Stimulated activated memory B cell treated with anti-CD40 and anti-IgM and Interleukin-4, amounts not matched to agents 10 μg/mL and 1 μg/mL and 100 μg/mL, for 72 hours (primary cell): ENCODE measurements at regions not wholly inside any gene's neighbourhood (a gene's known extent, or its start where the extent isn't known, plus 50 kb on each side); places are given as distances from the start of the nearest gene placed in this dataset.
"Not testable (repeated sequence)": the region's sequence is repeated elsewhere in the genome, so short reads cannot be mapped to it uniquely, and the experiment has no call there.

ENCODE experiments used
- ATAC-seq: fragments of 150-1000 bp; cut with Tn5 transposase; 2 replicates; pipeline ENCODE4 v1.10.0; 2021
- H3K27ac Mint-ChIP-seq: one replicate; pipeline ENCODE4 v1.8.0; 2022; ENCODE audit warnings: mild to moderate bottlenecking, mixed read lengths
- H3K27me3 Mint-ChIP-seq: one replicate; pipeline ENCODE4 v1.8.0; 2022; ENCODE audit warnings: mixed read lengths
- H3K36me3 Mint-ChIP-seq: one replicate; pipeline ENCODE4 v1.8.0; 2022; ENCODE audit warnings: mixed read lengths
- H3K4me1 Mint-ChIP-seq: one replicate; pipeline ENCODE4 v1.8.0; 2022; ENCODE audit warnings: mixed read lengths
- H3K4me3 Mint-ChIP-seq: one replicate; pipeline ENCODE4 v1.8.0; 2022; ENCODE audit warnings: mild to moderate bottlenecking, moderate library complexity, mixed read lengths
- H3K9me3 Mint-ChIP-seq: one replicate; pipeline ENCODE4 v1.8.0; 2022; ENCODE audit warnings: mixed read lengths

DNA sequence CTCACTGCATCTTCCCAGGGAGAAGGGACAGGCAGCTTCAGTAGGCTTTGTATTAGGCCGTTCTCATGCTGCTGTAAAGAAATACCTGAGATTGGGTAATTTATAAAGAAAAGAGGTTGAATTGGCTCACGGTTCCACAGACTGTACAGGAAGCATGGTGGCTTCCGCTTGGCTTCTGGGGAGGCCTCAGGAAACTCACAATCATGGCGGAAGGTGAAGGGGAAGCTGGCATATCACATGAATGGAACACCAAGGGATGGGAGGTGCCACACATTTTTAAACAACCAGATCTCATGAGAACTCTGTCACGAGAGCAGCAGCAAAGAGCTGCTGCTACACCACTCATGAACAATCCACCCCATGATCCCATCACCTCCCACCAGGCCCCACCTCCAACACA is 182.2 kb upstream of the SFSWAP start:
- H3K4me1 Mint-ChIP-seq: no peaks in the 10 kb centered on the region
- no peaks in the 10 kb centered on the region for H3K36me3 Mint-ChIP-seq
- ATAC-seq: no peak
- no peak overlapping the region for H3K27ac Mint-ChIP-seq
- no peaks in the 10 kb centered on the region for H3K9me3 Mint-ChIP-seq
- H3K4me3 Mint-ChIP-seq: no peak overlapping the region
- H3K27me3 Mint-ChIP-seq: peaks cover 23% of the 10 kb centered on the region

DNA sequence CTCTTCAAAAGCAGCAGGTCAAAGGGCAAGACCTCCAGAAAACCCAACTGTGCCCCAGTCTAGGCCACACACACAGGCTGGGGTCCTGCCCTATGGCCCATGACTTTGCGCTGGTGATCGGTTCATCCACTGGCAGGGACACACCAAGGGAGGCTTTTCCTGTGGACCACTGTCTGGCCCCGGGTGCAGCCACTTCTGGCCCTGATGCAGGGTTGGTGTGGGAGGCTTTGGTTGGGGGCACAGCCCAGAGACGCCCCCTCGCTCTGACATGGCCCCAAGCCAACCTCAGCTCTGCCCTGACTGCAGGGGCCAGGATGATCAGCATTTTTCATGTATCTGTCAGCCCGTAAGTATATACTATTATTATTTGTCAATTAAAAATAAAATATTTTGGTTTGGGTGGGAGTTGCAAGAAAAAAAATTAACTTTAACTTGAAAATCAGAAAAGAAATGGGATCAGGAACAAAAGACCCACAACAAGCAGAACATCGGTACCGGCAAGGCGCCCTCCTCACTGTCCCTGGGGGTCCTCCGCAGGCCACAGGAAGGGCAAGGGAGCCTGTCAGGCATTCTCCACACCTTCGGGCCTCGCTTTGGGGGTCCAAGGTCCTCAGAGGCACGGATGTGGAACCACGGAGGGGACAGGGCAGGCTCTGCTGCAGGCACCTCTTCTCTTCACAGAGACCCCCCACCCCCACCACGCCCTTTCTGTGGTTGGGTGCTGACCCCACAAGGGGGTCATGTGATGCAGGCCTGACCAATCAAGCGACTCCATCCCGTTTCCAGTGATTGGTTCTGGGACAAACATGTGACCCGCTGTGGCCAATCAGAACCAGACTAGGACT is 181.5 kb upstream of the SFSWAP start:
- H3K9me3 Mint-ChIP-seq: no peaks in the 10 kb centered on the region
- no peaks in the 10 kb centered on the region for H3K36me3 Mint-ChIP-seq
- H3K27me3 Mint-ChIP-seq: peaks cover 30% of the 10 kb centered on the region
- H3K4me3 Mint-ChIP-seq: no peak overlapping the region
- ATAC-seq: no peak
- no peaks in the 10 kb centered on the region for H3K4me1 Mint-ChIP-seq
- no peak overlapping the region for H3K27ac Mint-ChIP-seq

DNA sequence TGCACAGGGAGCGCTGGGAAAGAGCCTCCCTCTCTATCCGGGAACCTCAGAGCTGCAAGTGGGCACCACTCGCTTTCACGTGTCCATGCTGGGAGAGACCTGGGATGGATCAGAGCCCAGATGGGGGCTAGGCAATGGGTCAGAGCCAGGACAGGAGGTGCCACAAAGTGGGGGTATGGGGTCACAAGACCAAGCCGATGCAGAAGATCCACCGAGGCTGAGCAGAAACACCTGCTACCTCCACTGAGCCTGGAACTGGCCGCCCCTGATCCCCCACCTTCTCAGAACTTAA is 180.9 kb upstream of the SFSWAP start:
- Mint-ChIP-seq H3K9me3 (no peaks in the 10 kb centered on the region), H3K4me3 (no peak overlapping the region), H3K27me3 (peaks cover 36% of the 10 kb centered on the region), H3K36me3 (no peaks in the 10 kb centered on the region), H3K4me1 (no peaks in the 10 kb centered on the region), H3K27ac (no peak overlapping the region)
- no peak for ATAC-seq

DNA sequence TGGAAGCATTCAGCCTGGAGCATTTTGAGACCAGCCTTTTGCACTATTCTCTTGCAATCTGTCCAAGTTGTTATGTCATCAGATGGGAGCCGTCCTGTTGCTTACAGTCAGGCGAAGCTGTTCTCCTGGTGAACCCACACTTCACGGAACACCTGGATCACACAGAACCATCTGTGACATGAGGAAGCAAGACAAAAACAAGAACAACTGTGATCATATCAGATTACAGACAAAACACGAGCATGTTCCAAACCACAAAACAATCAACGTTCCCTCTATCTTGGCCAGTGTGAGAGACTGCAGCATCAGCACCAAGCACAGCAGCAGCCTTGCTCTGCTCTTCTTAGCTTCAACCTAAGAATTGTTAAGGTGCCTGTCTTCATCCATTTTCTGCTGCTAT is 180.5 kb upstream of the SFSWAP start:
- Mint-ChIP-seq H3K27ac (no peak overlapping the region), H3K4me3 (no peak overlapping the region), H3K4me1 (no peaks in the 10 kb centered on the region), H3K27me3 (peaks cover 40% of the 10 kb centered on the region), H3K9me3 (no peaks in the 10 kb centered on the region), H3K36me3 (no peaks in the 10 kb centered on the region)
- ATAC-seq: no peak

DNA sequence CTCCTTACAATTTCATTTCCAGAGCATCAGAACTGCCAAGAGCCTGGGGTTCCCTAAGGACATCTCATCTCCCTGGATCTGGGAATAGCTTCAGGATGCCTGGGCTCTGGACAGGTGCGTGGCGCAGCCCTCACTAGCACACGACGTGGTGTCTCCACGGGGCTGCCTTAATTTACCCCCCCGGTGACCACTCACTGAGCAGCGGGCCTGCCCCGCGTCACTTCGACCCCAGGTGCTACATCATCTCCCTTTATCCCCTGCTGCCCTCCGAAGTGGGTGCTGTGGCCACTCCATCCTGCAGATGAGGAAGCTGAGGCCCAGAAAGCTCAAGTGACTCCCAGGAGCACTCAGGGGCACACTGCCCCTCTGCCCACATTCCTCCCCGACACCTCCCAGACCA is 177.8 kb upstream of the SFSWAP start:
- Mint-ChIP-seq H3K27ac (no peak overlapping the region), H3K36me3 (no peaks in the 10 kb centered on the region), H3K27me3 (peaks cover 47% of the 10 kb centered on the region), H3K9me3 (no peaks in the 10 kb centered on the region), H3K4me1 (no peaks in the 10 kb centered on the region), H3K4me3 (no peak overlapping the region)
- ATAC-seq: no peak

DNA sequence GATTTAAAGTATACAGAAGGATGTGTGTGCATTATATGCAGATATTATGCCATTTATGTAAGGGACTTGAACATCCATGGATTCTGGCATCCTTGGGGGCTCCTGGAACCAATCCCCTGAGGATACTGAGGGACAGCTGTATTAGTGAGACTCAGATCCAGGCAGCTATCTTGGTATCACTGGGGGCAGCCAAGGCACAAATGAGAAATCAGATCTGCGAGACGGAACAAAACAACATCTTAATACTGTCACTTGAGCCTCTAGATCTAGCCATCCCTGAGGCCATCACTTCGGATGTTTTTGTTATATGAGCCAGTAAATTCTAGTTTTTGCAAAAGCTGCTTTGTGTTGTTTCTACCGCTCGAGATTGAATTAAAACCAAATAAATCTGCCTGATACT is 175.1 kb upstream of the SFSWAP start:
- H3K27me3 Mint-ChIP-seq: peaks cover 47% of the 10 kb centered on the region
- no peaks in the 10 kb centered on the region for H3K36me3 Mint-ChIP-seq
- no peak overlapping the region for H3K27ac Mint-ChIP-seq
- no peaks in the 10 kb centered on the region for H3K4me1 Mint-ChIP-seq
- no peak overlapping the region for H3K4me3 Mint-ChIP-seq
- ATAC-seq: no peak
- no peaks in the 10 kb centered on the region for H3K9me3 Mint-ChIP-seq

DNA sequence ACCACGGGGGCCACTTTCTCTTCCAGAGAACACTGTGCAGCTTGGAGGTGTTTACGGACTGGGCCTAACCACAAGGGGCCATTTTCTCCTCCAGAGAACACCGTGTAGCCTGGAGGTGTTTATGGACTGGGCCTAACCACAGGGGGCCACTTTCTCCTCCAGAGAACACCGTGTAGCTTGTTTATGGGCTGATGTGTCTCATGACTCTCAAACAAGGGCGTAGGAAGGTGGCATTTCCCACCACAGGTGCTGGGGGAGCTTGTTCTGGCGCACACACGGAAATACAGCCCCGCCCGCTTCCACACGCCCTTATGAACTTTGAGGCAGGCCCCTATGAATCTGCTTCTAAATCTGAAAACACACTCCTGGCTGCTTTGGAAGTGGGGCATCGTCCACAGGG is 174.6 kb upstream of the SFSWAP start:
- ATAC-seq: no peak
- H3K36me3 Mint-ChIP-seq: no peaks in the 10 kb centered on the region
- H3K4me1 Mint-ChIP-seq: no peaks in the 10 kb centered on the region
- H3K4me3 Mint-ChIP-seq: no peak overlapping the region
- peaks cover 47% of the 10 kb centered on the region for H3K27me3 Mint-ChIP-seq
- H3K27ac Mint-ChIP-seq: no peak overlapping the region
- no peaks in the 10 kb centered on the region for H3K9me3 Mint-ChIP-seq

DNA sequence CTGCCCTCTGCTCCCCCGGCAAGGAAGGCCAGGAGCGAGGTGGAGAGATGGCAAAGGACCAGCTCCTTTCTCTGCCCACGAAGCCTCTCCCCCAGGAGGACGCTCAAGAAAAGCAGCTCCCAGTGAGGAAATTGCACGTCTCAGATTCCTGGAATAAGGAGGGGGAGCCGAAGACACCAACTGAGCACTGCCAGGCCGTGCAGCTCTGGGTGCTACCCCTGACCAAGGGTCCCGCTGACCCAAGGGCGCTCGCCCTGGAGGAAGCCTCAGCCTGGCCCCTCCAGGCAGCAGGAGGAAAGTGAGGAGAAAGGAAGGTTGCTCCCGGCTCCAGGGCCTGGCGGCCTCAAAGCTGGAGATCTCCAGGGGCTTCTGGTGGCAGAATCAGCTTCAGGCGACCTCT is 174.1 kb upstream of the SFSWAP start:
- Mint-ChIP-seq H3K9me3 (no peaks in the 10 kb centered on the region), H3K27me3 (peaks cover 43% of the 10 kb centered on the region), H3K36me3 (no peaks in the 10 kb centered on the region), H3K4me3 (no peak overlapping the region), H3K27ac (no peak overlapping the region), H3K4me1 (no peaks in the 10 kb centered on the region)
- ATAC-seq: no peak

DNA sequence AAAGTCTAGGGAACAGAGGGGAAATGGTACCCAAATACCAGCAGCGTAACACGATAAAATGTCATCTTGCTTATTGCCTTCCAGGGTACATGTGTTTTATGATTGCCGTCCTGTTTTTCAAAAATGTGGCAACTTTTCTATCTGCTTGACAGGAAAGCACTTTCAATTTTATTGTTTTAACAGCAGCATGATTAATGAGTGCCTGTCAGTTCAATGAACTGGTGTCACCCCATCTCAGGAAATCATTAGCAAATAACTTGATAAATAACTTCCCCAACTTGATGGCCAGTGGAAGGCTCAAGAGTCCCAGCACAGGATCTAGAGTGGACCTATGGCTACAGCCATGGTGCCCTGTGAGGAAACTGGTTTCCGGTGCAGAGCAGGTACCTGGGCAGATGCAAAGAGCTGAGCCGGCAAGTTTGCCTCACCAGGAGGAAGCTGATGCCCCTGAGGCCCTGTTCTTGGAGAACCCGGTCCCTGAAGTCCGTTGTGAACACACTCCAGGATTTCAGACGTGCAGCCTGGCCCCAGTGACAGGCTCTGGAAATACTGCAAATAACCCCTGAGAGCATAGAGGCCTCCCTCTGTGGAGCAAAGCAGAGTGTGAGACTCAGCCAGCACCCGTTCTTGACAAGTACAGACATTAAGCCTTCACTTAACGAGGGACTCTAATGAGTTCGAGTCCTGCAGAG is 173.5 kb upstream of the SFSWAP start:
- no peak for ATAC-seq
- Mint-ChIP-seq H3K4me1 (no peaks in the 10 kb centered on the region), H3K27me3 (peaks cover 37% of the 10 kb centered on the region), H3K27ac (no peak overlapping the region), H3K4me3 (no peak overlapping the region), H3K9me3 (no peaks in the 10 kb centered on the region), H3K36me3 (no peaks in the 10 kb centered on the region)

DNA sequence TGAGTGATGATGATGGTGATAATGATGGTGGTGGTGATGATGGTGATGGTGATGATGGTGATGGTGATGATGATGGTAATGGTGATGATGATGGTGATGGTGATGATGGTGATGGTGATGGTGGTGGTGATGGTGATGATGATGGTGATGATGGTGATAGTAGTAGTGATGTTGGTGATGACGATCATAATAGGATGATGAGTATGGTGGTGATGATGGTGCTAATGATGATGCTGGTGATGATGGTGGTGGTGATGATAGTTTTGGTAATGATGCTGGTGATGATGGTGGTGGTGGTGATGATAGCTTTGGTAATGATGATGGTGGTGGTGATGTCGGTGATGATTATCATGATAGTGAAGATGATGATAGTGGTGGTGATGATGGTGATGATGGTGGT is 171.5 kb upstream of the SFSWAP start:
- no peaks in the 10 kb centered on the region for H3K9me3 Mint-ChIP-seq
- no peak overlapping the region for H3K4me3 Mint-ChIP-seq
- peaks cover 17% of the 10 kb centered on the region for H3K27me3 Mint-ChIP-seq
- H3K36me3 Mint-ChIP-seq: no peaks in the 10 kb centered on the region
- ATAC-seq: no peak
- no peaks in the 10 kb centered on the region for H3K4me1 Mint-ChIP-seq
- no peak overlapping the region for H3K27ac Mint-ChIP-seq

DNA sequence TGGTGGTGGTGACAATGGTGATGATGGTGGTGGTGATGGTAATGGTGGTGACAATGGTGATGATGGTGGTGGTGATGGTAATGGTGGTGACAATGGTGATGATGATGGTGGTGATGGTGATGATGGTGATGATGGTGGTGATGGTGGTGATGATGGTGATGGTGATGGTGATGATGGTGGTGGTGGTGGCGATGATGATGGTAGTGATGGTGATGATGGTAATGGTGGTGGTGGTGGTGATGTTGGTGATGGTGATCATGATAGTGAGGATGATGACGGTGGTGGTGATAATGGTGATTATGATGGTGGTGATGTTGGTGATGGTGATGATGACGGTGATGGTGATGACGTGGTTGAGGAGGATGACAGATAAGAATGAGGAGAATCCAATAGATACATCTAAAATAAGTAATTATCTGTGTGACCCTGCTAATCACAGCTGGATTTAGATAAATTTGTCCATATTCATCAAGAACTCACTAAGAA is 170.7 kb upstream of the SFSWAP start:
- no peaks in the 10 kb centered on the region for H3K4me1 Mint-ChIP-seq
- H3K36me3 Mint-ChIP-seq: no peaks in the 10 kb centered on the region
- no peak overlapping the region for H3K27ac Mint-ChIP-seq
- no peak overlapping the region for H3K4me3 Mint-ChIP-seq
- no peaks in the 10 kb centered on the region for H3K9me3 Mint-ChIP-seq
- no peak for ATAC-seq
- peaks cover 9% of the 10 kb centered on the region for H3K27me3 Mint-ChIP-seq

DNA sequence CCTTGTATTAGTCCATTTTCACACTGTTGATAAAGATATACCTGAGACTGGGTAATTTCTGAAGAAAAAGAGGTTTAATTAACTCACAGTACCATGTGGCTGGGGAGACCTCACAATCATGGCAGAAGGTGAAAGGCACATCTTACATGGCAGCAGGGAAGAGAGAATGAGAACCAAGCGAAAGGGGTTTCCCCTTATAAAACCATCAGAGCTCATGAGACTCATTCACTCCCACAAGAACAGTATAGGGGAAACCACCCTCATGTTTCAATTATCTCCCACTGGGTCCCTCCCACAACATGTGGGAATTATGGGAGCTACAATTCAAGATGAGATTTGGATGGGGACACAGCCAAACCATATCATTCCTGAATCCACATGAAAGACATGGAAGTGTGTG is 169.4 kb upstream of the SFSWAP start:
- not testable (repeated sequence) for H3K9me3 Mint-ChIP-seq, H3K27me3 Mint-ChIP-seq, H3K4me3 Mint-ChIP-seq, H3K36me3 Mint-ChIP-seq, ATAC-seq, H3K27ac Mint-ChIP-seq, H3K4me1 Mint-ChIP-seq

DNA sequence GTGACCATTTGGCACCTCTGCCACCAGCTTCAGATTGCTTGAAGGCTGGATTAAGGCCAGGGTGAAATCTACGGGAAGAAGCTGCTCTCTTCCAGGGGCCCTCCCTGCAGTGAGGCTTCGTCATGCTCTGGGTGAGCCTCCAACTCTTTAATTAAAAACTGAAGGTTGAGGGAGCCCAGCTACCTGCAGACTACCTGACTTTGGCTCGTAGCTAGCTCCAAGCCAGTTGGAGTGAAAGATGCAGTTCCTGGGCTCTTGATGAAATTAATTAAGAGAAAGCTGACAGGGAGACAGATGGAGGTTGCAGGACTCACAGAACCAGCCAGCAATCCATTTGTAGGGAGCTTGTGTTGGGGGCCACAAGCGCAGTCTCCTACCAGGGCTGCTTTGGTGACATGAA is 168.5 kb upstream of the SFSWAP start:
- H3K27me3 Mint-ChIP-seq: peaks cover 11% of the 10 kb centered on the region
- no peaks in the 10 kb centered on the region for H3K9me3 Mint-ChIP-seq
- H3K4me1 Mint-ChIP-seq: no peaks in the 10 kb centered on the region
- no peak overlapping the region for H3K27ac Mint-ChIP-seq
- H3K36me3 Mint-ChIP-seq: no peaks in the 10 kb centered on the region
- ATAC-seq: no peak
- no peak overlapping the region for H3K4me3 Mint-ChIP-seq

DNA sequence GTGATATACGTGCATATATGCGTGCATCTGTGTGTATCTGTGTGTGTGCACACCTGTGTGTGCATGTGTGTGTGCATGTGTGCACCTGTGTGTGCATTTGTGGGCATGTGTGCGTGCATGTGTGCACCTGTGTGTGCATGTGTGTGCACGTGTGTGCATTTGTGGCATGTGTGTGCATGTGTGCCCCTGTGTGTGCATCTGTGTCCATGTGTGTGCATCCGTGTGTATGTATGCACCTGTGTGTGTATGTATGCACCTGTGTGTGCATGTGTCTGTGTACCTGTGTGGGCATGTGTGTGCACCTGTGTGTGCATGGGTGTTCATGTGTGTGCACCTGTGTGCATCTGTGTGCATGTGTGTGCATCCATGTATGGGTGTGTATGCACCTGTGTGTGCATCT is 167.8 kb upstream of the SFSWAP start:
- Mint-ChIP-seq H3K36me3 (no peaks in the 10 kb centered on the region), H3K4me1 (no peaks in the 10 kb centered on the region), H3K9me3 (no peaks in the 10 kb centered on the region), H3K4me3 (no peak overlapping the region), H3K27me3 (peaks cover 18% of the 10 kb centered on the region), H3K27ac (no peak overlapping the region)
- peak; percentile 12 for ATAC-seq

DNA sequence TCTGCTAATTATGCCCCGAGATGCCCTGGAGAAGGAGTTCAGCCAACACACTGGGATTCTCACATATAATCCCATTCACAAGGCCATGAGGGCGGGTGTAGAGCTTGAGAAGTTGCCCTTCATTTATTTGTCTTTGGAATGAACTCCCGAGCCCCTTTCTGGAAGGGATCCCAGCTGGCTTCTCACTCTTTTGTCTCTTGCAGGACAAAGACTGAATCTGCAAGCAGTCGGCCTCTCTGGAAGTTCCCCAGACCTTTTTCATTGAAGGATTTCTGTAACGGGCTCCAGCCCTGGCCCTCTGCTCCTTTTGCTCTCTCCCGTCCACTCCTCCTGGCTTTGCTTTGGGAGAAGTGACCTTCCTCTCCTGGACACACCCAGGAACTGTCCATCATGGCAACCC is 163.3 kb upstream of the SFSWAP start:
- no peak overlapping the region for H3K27ac Mint-ChIP-seq
- H3K4me1 Mint-ChIP-seq: no peaks in the 10 kb centered on the region
- no peaks in the 10 kb centered on the region for H3K36me3 Mint-ChIP-seq
- no peaks in the 10 kb centered on the region for H3K9me3 Mint-ChIP-seq
- no peak for ATAC-seq
- peaks cover 38% of the 10 kb centered on the region for H3K27me3 Mint-ChIP-seq
- no peak overlapping the region for H3K4me3 Mint-ChIP-seq

DNA sequence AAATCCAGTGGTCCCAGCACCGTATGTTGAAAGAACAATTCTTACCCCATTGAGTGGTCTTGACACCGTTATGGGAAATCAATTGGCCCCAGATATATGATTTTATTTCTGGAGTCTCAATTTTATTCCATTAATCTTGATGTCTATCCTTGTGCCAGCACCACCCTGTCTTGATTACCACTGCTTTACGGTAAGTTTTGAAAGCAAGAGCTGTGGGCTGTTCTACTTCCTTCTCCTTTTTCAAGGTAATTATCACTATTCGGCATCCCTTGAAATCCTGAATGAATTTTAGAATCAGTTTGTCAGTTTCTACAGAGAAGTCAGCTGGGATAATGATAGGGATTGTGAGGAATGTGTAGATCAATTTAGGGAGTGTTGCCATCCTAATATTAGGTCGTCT is 160.8 kb upstream of the SFSWAP start:
- H3K4me1 Mint-ChIP-seq: no peaks in the 10 kb centered on the region
- no peak overlapping the region for H3K4me3 Mint-ChIP-seq
- peaks cover 44% of the 10 kb centered on the region for H3K27me3 Mint-ChIP-seq
- ATAC-seq: no peak
- H3K36me3 Mint-ChIP-seq: no peaks in the 10 kb centered on the region
- no peaks in the 10 kb centered on the region for H3K9me3 Mint-ChIP-seq
- no peak overlapping the region for H3K27ac Mint-ChIP-seq
